ENCODE measurements at regions not wholly inside any gene's neighbourhood (a gene's known extent, or its start where the extent isn't known, plus 50 kb on each side); places are given as distances from the start of the nearest gene placed in this dataset.
"Not testable (repeated sequence)": the region's sequence is repeated elsewhere in the genome, so short reads cannot be mapped to it uniquely, and the experiment has no call there.

DNA sequence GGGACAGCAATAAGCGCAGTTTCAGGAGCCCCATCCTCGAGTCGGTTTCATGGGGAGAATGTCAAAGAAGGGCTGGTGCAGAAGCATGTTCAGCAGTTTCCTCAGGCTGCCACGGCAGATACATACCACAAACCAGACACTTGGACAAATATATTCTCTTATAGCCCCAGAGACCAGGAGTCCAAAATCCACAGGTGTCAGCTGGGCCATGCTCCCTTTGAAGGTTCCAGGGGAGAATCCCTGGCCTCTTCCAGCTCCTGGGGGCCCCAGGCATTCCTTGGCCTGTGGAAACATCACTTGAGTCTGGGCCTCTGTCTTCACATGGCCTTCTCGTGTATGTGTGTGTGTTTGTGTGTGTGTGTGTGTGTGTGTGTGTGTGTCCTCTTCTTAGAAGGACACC is 164.1 kb downstream of the UQCRFS1 start:
- no peak for TF ChIP-seq CTCF (IDR thresholded peaks at IDR 0.05; ENCODE audit: low read depth, low read length)
- no peak for DNase-seq (ENCODE audit: low read depth in 2 of 2)
- no peak overlapping the region for H3K4me3 ChIP-seq (replicated peaks in 1 of 2; ENCODE audit: low read depth in 2 of 2, low read length in 2 of 2)

GRCh38 chr19:29045679-29046254 is 167.2 kb downstream of the UQCRFS1 start:
- no peak for TF ChIP-seq CTCF (IDR thresholded peaks at IDR 0.05; ENCODE audit: low read depth, low read length)
- H3K4me3 ChIP-seq (replicated peaks in 1 of 2; ENCODE audit: low read depth in 2 of 2, low read length in 2 of 2): no peak overlapping the region
- no peak for DNase-seq (ENCODE audit: low read depth in 2 of 2)

GRCh38 chr19:29044037-29044436 is 168.9 kb downstream of the UQCRFS1 start:
- no peak for DNase-seq (ENCODE audit: low read depth in 2 of 2)
- H3K4me3 ChIP-seq (replicated peaks in 1 of 2; ENCODE audit: low read depth in 2 of 2, low read length in 2 of 2): no peak overlapping the region
- no peak for TF ChIP-seq CTCF (IDR thresholded peaks at IDR 0.05; ENCODE audit: low read depth, low read length)

DNA sequence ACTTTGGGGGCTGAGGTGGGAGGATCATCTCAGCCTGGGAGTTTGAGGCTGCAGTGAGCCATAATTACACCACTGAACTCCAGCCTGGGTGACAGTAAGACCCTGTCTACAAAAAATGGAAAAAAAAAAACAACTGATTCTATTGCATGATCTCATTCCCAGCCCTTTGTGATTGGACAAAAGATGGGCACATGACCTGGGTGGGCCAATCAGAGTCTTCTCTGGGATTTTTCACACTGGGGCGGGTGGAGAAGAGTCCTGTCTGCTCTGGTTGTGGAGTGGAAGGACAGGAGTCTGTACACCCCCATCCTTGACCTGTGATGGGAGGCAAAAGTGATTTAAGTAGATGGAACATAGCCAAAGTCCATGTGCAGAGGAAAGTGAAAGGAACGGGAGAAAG is 170.5 kb downstream of the UQCRFS1 start:
- no peak for TF ChIP-seq CTCF (IDR thresholded peaks at IDR 0.05; ENCODE audit: low read depth, low read length)
- no peak for DNase-seq (ENCODE audit: low read depth in 2 of 2)
- H3K4me3 ChIP-seq (replicated peaks in 1 of 2; ENCODE audit: low read depth in 2 of 2, low read length in 2 of 2): no peak overlapping the region

GRCh38 chr19:29040951-29041350 is 172.0 kb downstream of the UQCRFS1 start:
- H3K4me3 ChIP-seq (replicated peaks in 1 of 2; ENCODE audit: low read depth in 2 of 2, low read length in 2 of 2): no peak overlapping the region
- no peak for DNase-seq (ENCODE audit: low read depth in 2 of 2)
- TF ChIP-seq CTCF (IDR thresholded peaks at IDR 0.05; ENCODE audit: low read depth, low read length): no peak

DNA sequence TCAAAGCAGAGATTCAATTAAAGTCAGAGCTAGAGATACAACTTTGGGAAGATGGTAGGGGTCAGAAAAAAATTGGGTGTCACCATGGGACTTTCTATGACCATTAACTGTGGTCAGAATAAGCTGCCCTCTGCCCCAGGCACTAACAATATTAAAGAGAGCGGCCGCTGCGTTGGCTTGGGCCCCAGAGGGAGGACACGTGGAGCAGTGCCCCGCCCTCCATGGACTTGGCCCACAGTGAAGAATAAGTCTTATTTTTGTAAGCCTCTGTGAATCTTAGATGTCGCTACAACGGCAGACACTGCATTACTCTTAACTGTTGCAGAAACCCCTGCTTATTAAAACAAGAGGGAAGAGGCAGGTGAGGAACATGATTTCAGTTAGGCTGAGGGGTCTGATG is 172.7 kb downstream of the UQCRFS1 start:
- DNase-seq (ENCODE audit: low read depth in 2 of 2): no peak

GRCh38 chr19:29039036-29039435 is 173.9 kb downstream of the UQCRFS1 start:
- not testable (repeated sequence) for H3K4me3 ChIP-seq (replicated peaks in 1 of 2; ENCODE audit: low read depth in 2 of 2, low read length in 2 of 2); DNase-seq (ENCODE audit: low read depth in 2 of 2)

More for the DNA sequence above, 172.7 kb downstream of the UQCRFS1 start:
- no peak overlapping the region for H3K4me3 ChIP-seq (replicated peaks in 1 of 2; ENCODE audit: low read depth in 2 of 2, low read length in 2 of 2)
- TF ChIP-seq CTCF (IDR thresholded peaks at IDR 0.05; ENCODE audit: low read depth, low read length): no peak

Measured in cardiac fibroblast (primary cell).